Transverse colon (tissue), 4 donors: ENCODE measurements at regions not wholly inside any gene's neighbourhood (a gene's known extent, or its start where the extent isn't known, plus 50 kb on each side); places are given as distances from the start of the nearest gene placed in this dataset.

ENCODE experiments used
- DNase-seq: peaks from one replicate; pipeline ENCODE4 v3.0.0-alpha.2; 2019
- H3K27ac ChIP-seq, 4 donors: fragments of 200-600 bp; sonication (generic); 2 replicates each; pipeline ENCODE4 v1.5.1; 2016 to 2018; ENCODE audit warnings: inconsistent platforms in 4 of 4
- H3K27me3 ChIP-seq: fragments of 200-600 bp; sonication (generic); 2 replicates; pipeline ENCODE4 v1.5.1; 2017; ENCODE audit warnings: inconsistent platforms
- H3K36me3 ChIP-seq, 4 donors: fragments of 200-600 bp; sonication (generic); 2 replicates each; pipeline ENCODE4 v1.5.1; 2017 to 2019; ENCODE audit warnings: inconsistent platforms in 4 of 4
- H3K4me1 ChIP-seq, 4 donors: fragments of 200-600 bp; sonication (generic); 2 replicates each; pipeline ENCODE4 v1.5.1; 2017 to 2020; ENCODE audit warnings: inconsistent platforms in 4 of 4
- H3K4me3 ChIP-seq, 4 donors: fragments of 200-600 bp; sonication (generic); 1 replicate in 1 of 4; 2 replicates in 3 of 4; pipeline versions ENCODE4 v1.5.1 to v1.6.1; 2017 to 2019; ENCODE audit warnings: inconsistent platforms in 4 of 4
- H3K9me3 ChIP-seq, 2 donors: fragments of 200-600 bp; sonication (generic); 2 replicates each; pipeline ENCODE4 v1.5.1; 2017 to 2019; ENCODE audit warnings: inconsistent platforms in 2 of 2
- EP300 ChIP-seq: sonication (generic); formaldehyde crosslinking; IDR thresholded peaks from one replicate; pipeline ENCODE4 v1.6.1; 2017; ENCODE audit warnings: antibody characterized with exemption, low read depth
- POLR2A ChIP-seq: fragments of 450-650 bp; IDR thresholded peaks from one replicate; pipeline ENCODE4 v1.6.1; 2016; ENCODE audit warnings: antibody characterized with exemption, mild to moderate bottlenecking, moderate library complexity
- POLR2AphosphoS5 ChIP-seq, 3 donors: sonication (generic); formaldehyde crosslinking; IDR thresholded peaks; one replicate each; pipeline ENCODE4 v1.6.1; 2016; ENCODE audit warnings: antibody characterized with exemption in 3 of 3
- WGBS, 2 donors: methylation state at CpG; one replicate each; pipeline ENCODE4 v1.1.5; 2018; ENCODE audit warnings: low coverage in 1 of 2; 5-methylcytosine and 5-hydroxymethylcytosine counted together
- in situ Hi-C, 4 donors: fragments of 200-750 bp; cut with MboI; loops; one replicate each; pipeline versions ENCODE4 v1.15.0 to v1.15.1; 2017; ENCODE audit warnings: low sequenced_read_pairs in 3 of 4, low pct_ligation_motif_present in 1 of 4, low pct_unique_long_range_greater_than_20kb in 1 of 4
- intact Hi-C: fragments of 100-400 bp; cut with DNase I; formaldehyde crosslinking; loops from one replicate; pipeline ENCODE4 v1.15.1; 2023; ENCODE audit warnings: low total_unique reads
- TF ChIP-seq, protein P1 (sequence below), 5 experiments: fragments of 200-600 bp in 3 of 5; fragments of 450-650 bp in 2 of 5; sonication (generic) in 3 of 5; IDR thresholded peaks; 1 replicate in 2 of 5; 2 replicates in 3 of 5; pipeline ENCODE4 v1.5.1; 2016 to 2017; ENCODE audit warnings: antibody characterized with exemption in 5 of 5, inconsistent platforms in 3 of 5, mild to moderate bottlenecking in 2 of 5, moderate library complexity in 1 of 5

DNA sequence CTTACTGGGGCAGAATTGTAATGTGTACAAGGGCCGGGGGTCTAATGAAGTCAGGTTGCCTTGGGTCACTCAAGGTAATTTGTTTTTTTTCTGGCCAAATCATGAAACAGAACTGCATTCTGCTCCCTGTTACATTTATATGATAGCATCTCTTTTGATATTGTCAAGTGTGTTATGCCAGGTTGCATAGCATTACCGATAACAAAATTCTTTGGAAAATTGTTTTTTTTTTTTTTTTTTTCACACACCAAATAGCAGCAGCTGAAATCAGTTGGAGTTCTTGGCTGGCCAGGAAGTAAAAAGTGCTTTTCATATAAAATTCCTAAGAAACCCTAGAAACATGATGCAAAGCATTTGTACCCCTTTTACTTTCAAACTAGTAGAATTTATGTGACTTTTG, 282.6 kb upstream of the FN1 start:
- in situ Hi-C loops (no loop called here), intact Hi-C loops (no loop called here)
- 56 to 71% methylated on average over 1 to 2 of the region's 2 CpGs for WGBS, 2 donors
- H3K4me3 ChIP-seq, result no peak overlapping the region
- no peaks in the 10 kb centered on the region for H3K27me3 ChIP-seq
- H3K36me3 ChIP-seq, result no peaks in the 10 kb centered on the region
- TF ChIP-seq POLR2A (no peak), POLR2AphosphoS5 (IDR thresholded peaks at IDR 0.05) (no peak), EP300 (no peak)
- TF ChIP-seq, protein P1, sequence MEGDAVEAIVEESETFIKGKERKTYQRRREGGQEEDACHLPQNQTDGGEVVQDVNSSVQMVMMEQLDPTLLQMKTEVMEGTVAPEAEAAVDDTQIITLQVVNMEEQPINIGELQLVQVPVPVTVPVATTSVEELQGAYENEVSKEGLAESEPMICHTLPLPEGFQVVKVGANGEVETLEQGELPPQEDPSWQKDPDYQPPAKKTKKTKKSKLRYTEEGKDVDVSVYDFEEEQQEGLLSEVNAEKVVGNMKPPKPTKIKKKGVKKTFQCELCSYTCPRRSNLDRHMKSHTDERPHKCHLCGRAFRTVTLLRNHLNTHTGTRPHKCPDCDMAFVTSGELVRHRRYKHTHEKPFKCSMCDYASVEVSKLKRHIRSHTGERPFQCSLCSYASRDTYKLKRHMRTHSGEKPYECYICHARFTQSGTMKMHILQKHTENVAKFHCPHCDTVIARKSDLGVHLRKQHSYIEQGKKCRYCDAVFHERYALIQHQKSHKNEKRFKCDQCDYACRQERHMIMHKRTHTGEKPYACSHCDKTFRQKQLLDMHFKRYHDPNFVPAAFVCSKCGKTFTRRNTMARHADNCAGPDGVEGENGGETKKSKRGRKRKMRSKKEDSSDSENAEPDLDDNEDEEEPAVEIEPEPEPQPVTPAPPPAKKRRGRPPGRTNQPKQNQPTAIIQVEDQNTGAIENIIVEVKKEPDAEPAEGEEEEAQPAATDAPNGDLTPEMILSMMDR (IDR thresholded peaks at IDR 0.05), result no peak
- no peak for DNase-seq
- H3K27ac ChIP-seq, result peak overlapping the region in 1 of 4 donors; percentile 45
- peaks cover 0 to 16% (median 0%) of the 10 kb centered on the region in 4 donors for H3K4me1 ChIP-seq
- H3K9me3 ChIP-seq, result no peaks in the 10 kb centered on the region

DNA sequence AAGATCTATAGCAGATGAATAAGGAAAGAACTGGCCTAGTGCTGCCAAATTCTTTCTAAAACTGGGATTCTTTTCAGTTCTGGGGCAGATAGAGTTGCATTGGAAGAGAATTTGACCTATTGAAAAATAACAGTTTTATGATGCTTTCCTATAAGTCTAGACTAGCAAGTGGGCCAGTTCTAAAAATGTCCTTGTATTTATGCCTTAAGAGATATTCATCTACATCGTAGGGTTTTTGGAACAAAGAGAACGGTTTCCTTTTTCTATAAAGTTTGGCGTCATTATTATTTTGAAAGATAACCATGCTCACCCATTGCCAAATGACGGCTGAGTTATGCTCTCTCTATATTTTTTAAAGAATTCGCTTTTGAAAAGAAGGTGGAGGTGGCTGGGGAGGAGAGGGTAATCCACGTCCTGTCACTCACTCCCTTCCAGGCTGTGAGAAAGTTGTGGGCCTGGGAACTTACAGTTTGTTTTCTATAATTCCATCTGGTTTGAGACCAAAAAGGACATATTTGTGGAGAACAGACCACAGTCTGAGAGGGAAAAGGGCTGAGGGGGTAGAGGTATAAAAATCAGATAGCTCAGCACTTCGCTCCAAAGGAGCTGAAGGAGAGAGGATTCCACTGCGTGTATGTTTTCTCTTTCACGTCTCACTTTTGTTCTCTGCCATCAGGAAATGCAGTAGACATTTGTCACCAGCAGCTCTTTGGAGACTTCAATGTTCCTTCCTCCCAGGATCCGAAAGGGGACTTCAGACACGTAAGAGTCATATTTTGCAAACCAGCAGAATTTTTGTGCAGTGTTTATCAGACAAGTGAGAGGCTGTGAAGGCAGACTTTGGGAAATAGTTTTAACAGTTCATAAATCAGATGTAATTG, 281.9 kb upstream of the FN1 start:
- TF ChIP-seq EP300 (no peak), POLR2AphosphoS5 (IDR thresholded peaks at IDR 0.05) (no peak), POLR2A (no peak)
- TF ChIP-seq, protein P1 (IDR thresholded peaks at IDR 0.05), result no peak
- H3K4me3 ChIP-seq, result no peak overlapping the region
- peaks cover under 1 to 22% (median 4%) of the 10 kb centered on the region in 4 donors for H3K4me1 ChIP-seq
- peak overlapping the region in 2 of 4 donors; percentile 3 to 45 for H3K27ac ChIP-seq
- no peaks in the 10 kb centered on the region for H3K9me3 ChIP-seq
- no peaks in the 10 kb centered on the region for H3K36me3 ChIP-seq
- WGBS, 2 donors, result 82 to 85% methylated on average over 10 to 11 of the region's 11 CpGs
- no peaks in the 10 kb centered on the region for H3K27me3 ChIP-seq
- DNase-seq, result no peak
- in situ Hi-C loops, result no loop called here
- intact Hi-C loops, result no loop called here

DNA sequence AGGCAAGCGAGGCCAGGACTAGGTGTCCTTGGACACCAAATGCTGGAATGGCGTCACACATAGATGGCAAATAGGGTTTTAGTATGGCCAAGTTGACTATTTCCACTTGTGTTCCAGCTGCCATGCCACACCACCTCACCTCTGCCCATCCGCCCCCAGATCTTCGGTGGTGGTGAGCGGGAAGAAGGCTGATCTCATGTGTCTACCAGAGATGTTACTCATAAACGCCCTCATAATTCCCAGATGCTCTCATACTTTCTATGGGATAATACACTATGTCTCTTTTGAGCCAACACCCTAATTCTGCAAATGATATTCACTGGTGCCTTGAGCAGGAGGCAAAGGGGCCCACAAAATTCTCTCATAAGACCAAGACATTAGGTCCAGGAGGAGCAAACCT, 281.1 kb upstream of the FN1 start:
- no peak for TF ChIP-seq POLR2AphosphoS5 (IDR thresholded peaks at IDR 0.05)
- no peak for TF ChIP-seq POLR2A
- no peak for TF ChIP-seq EP300
- TF ChIP-seq, protein P1 (IDR thresholded peaks at IDR 0.05), result no peak
- no peak for DNase-seq
- Histone ChIP-seq H3K4me1 (peaks cover 5 to 30% (median 7%) of the 10 kb centered on the region in 4 donors), H3K27me3 (no peaks in the 10 kb centered on the region), H3K4me3 (no peak overlapping the region), H3K36me3 (no peaks in the 10 kb centered on the region), H3K27ac (no peak overlapping the region), H3K9me3 (no peaks in the 10 kb centered on the region)
- intact Hi-C loops, result no loop called here
- WGBS, 2 donors, result 87 to 100% methylated on average over 1 to 6 of the region's 6 CpGs
- in situ Hi-C loops, result no loop called here

DNA sequence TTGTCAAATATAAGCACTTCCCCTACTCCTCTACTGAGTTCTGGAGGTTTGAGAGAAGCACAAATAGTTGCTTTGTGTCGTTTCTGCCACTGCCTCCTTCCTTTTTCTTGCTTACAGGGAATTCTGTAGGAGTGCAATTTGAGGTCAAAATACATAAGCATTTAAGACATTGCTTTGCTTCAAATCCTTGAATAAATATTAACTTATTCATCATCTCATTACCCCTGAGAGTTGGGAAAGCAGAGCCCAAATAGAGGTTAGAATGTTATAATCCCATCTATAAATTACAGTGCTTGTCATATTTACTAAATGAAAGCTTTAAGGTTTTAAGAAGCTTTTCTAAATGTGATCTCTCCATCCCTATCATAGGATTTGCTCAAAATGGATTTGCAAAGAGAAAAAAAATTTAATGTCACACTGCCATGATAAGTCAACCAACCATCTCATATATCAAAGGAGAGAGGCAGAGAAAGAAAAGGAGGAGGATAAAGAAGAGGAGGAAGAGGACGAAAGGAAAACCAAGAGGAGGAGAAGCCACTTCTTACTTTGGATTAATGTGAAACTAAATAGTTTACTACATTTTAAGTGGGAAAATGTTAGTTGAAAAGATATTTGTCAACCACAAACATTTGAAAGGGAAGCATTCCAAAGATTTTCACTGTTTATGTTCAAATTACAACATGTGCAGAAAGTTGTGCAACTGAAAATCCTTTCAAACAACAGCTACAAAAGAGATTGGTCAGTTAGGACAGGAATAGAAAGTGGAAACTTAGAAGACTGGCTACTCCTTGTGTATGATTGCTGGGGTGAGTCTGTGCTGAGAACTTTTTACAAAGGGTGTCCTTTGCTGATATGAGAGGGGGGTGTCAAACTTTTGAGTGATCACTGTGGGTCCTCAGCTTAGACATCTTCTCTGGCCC, 277.3 kb upstream of the FN1 start:
- 20 to 34% methylated on average over 2 of the region's 2 CpGs for WGBS, 2 donors

More for the DNA sequence above, 277.3 kb upstream of the FN1 start:
- Histone ChIP-seq H3K36me3 (no peaks in the 10 kb centered on the region), H3K4me3 (no peak overlapping the region), H3K27me3 (no peaks in the 10 kb centered on the region), H3K9me3 (no peaks in the 10 kb centered on the region), H3K27ac (peak overlapping the region; percentile 49 to 75 (median 62)), H3K4me1 (peaks cover 5 to 36% (median 16%) of the 10 kb centered on the region in 4 donors)
- TF ChIP-seq, protein P1 (IDR thresholded peaks at IDR 0.05), result no peak
- TF ChIP-seq POLR2A (no peak), EP300 (no peak), POLR2AphosphoS5 (IDR thresholded peaks at IDR 0.05) (peak; percentile 43 to 68 (median 56))
- no peak for DNase-seq
- intact Hi-C loops (no loop called here), in situ Hi-C loops (no loop called here)
